IgD-negative memory B cell (primary cell): ENCODE measurements at regions not wholly inside any gene's neighbourhood (a gene's known extent, or its start where the extent isn't known, plus 50 kb on each side); places are given as distances from the start of the nearest gene placed in this dataset.
"Not testable (repeated sequence)": the region's sequence is repeated elsewhere in the genome, so short reads cannot be mapped to it uniquely, and the experiment has no call there.

Experiments used
- H3K27ac Mint-ChIP-seq, 3 donors: one replicate each; pipeline ENCODE4 v1.8.0; 2020 to 2022; ENCODE audit warnings: mild to moderate bottlenecking in 3 of 3, mixed read lengths in 3 of 3, moderate library complexity in 1 of 3
- H3K27me3 Mint-ChIP-seq: one replicate; pipeline ENCODE4 v1.8.0; 2021; ENCODE audit warnings: mixed read lengths
- H3K36me3 Mint-ChIP-seq: one replicate; pipeline ENCODE4 v1.8.0; 2020; ENCODE audit warnings: mild to moderate bottlenecking, mixed read lengths
- H3K4me1 Mint-ChIP-seq, 3 donors: one replicate each; pipeline ENCODE4 v1.8.0; 2020 to 2022; ENCODE audit warnings: mixed read lengths in 3 of 3, mild to moderate bottlenecking in 1 of 3
- H3K4me3 Mint-ChIP-seq, 4 donors: one replicate each; pipeline ENCODE4 v1.8.0; 2020 to 2022; ENCODE audit warnings: mild to moderate bottlenecking in 4 of 4, mixed read lengths in 4 of 4, moderate library complexity in 3 of 4
- H3K9me3 Mint-ChIP-seq, 3 donors: one replicate each; pipeline ENCODE4 v1.8.0; 2020 to 2021; ENCODE audit warnings: mixed read lengths in 3 of 3, mild to moderate bottlenecking in 1 of 3

DNA sequence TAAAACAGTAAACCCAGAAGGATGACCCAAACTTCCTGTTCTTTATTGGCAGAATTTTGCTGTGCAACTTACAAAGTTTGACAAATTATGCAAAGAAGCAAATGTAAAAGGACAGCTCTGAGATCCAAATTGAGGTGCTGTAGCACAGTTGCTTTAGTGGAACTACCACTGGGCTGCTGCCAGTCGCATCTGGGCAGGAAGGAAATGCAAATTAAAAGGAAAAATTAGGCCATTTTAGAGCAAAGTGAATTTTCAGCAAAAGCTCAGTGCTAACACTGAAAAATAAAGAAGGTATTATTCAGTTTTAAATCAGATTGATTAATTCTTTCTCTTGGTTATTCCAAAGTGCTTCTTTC is 104.5 kb downstream of the ZMAT3 start:
- Mint-ChIP-seq H3K36me3 (no peaks in the 10 kb centered on the region), H3K4me1 (peaks cover 32 to 45% (median 34%) of the 10 kb centered on the region in 3 donors), H3K4me3 (peak overlapping the region; percentile 54 to 92 (median 78)), H3K27ac (peak overlapping the region in 2 of 3 donors; percentile 20 to 94), H3K9me3 (no peaks in the 10 kb centered on the region), H3K27me3 (no peaks in the 10 kb centered on the region)

DNA sequence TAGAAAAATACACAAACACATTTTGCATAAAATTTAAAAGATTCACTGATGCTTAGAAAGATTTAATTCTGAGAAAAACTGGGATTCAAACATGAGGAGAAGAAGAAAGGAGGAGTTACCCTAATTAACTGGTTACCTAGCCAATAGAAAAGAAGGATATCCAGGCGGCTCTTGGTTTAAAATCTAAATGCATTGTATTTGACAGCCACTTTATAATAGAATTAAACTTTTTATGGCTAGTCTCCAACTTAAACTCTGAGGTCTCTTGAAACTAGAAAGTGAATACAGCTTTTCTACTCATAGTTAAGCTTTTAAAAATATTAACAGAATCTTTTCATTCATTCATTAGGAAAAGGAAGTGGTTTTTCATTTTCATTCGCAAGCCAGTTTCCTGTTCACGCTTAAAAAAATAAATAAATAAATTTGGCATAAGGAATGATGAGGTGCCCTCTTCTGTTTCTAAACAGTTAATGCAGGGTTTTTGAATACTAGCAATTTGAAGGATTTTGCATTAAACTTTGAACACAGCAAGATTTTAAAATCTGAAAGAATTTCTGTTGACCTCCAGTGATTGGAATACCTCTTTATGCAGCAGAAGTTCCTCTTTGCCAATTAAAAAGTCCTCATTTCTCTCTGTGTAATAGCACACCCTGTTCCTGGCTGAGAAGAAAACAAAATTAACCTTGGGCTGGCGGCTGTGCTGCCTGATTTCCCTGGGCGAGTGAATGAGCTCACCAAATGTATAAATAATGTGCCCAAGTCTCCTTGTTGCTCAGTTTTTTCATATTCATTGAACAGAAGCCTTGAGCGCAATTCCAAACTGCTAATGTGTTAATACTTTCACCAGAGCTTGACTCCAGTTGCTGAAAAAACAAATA is 105.1 kb downstream of the ZMAT3 start:
- peaks cover 32 to 45% (median 34%) of the 10 kb centered on the region in 3 donors for H3K4me1 Mint-ChIP-seq
- peak overlapping the region; percentile 54 to 92 (median 78) for H3K4me3 Mint-ChIP-seq
- H3K27me3 Mint-ChIP-seq: no peaks in the 10 kb centered on the region
- H3K27ac Mint-ChIP-seq: peak overlapping the region; percentile 20 to 94 (median 91)
- H3K9me3 Mint-ChIP-seq: no peaks in the 10 kb centered on the region
- no peaks in the 10 kb centered on the region for H3K36me3 Mint-ChIP-seq

DNA sequence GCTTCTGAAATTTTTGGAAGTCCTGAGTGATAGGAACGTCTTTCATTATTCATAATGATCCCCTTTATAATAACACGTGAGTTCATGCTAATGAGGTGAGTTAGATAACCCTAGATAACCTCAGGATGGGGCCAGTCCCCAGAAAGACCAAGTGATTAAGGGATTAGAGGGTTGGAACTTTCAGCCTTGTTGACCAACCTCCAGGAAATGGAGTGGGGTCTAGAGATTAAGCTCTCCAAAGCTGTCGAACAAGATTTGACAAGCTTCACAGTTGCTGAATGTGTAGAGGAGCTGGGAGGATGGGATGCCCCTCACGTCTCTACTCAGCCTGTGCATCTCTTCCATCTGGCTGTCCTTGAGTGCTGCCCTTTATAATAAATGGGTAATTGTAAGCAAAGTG is 107.1 kb downstream of the ZMAT3 start:
- Mint-ChIP-seq H3K4me3 (no peak overlapping the region), H3K27ac (no peak overlapping the region), H3K36me3 (no peaks in the 10 kb centered on the region), H3K9me3 (no peaks in the 10 kb centered on the region), H3K27me3 (no peaks in the 10 kb centered on the region), H3K4me1 (peaks cover 25 to 40% (median 30%) of the 10 kb centered on the region in 3 donors)

DNA sequence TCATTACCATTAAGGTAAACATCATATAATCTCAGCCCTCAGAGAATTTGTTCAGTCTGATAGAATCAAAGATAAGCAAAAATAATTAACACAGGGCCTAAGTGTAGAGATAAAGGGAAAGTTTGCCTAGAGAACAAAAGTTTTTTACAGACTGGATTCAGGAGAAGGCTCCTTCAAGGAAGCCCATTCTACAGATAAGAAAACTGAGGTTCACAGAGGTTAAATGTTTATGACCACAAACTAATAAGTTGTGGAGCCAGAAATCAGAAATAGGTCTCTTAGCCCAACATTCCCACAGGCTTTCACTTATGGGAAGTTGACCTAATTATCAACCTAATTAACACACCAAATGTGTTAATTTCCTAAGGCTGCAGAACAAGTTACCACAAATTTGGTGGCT is 110.7 kb downstream of the ZMAT3 start:
- Mint-ChIP-seq H3K27me3 (no peaks in the 10 kb centered on the region), H3K36me3 (peaks cover 3% of the 10 kb centered on the region), H3K4me3 (no peak overlapping the region), H3K27ac (no peak overlapping the region), H3K9me3 (no peaks in the 10 kb centered on the region), H3K4me1 (peaks cover 0 to 10% (median 0%) of the 10 kb centered on the region in 3 donors)

DNA sequence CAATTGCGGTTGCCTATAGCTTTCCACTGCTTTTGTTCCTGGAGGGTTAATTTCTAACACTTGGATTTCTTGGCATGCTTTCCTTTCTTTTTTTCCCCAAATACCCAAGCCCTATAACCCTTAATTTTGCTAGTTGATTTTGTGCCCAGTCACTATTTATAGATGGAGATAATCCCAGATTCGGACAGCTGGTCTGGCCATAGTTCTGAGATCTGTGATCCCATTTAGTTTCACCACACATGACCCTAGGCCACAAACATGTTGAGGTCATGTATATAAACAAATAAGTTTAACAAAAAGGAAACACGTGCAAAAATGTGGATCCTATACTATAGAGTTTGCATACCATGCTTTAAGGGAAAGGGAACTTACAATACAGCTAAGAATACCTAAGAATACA is 111.4 kb downstream of the ZMAT3 start:
- Mint-ChIP-seq H3K4me1 (peaks cover 0 to 3% (median 0%) of the 10 kb centered on the region in 3 donors), H3K4me3 (no peak overlapping the region), H3K27me3 (no peaks in the 10 kb centered on the region), H3K27ac (no peak overlapping the region), H3K9me3 (no peaks in the 10 kb centered on the region), H3K36me3 (peaks cover 3% of the 10 kb centered on the region)

DNA sequence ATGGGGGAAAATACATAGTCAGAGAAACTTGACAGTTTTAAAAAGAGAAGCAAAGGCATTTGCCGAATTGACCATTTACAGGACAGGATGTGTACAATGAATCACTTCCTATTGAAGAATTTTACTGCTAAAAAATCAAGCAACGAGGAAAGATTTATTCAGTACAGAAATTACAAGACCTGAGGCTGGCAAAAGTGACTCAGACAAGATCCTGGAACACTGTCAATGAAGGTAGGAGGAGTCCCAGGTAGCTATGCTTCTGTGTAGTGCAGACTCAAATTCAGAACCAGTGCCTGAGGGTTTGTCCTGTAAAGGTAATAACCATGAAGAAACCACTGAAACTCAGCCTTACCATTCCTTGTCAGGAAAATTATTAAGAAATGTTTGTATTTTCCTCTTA is 120.9 kb downstream of the ZMAT3 start:
- Mint-ChIP-seq H3K9me3 (peaks cover 2 to 14% (median 7%) of the 10 kb centered on the region in 3 donors), H3K4me3 (no peak overlapping the region), H3K4me1 (peaks cover 0 to 2% (median 0%) of the 10 kb centered on the region in 3 donors), H3K27ac (no peak overlapping the region), H3K27me3 (no peaks in the 10 kb centered on the region), H3K36me3 (peaks cover 3% of the 10 kb centered on the region)

DNA sequence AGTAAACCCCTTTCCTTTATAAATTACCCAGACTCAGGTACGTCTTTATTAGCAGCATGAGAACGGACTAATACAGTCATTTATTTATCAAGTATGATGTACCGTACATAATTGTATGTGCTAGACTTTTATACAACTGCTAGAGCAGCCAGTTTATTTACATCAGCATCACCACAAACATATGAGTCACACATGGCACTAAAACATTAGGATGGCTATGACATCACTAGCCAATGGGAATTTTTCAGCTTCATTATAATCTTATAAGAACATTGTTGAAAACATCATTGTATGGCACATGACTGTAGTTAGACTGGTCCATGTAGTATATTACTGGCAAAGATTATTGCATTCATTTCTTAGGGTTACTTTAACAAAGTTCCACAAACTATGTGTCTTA is 121.7 kb downstream of the ZMAT3 start:
- Mint-ChIP-seq H3K36me3 (peaks cover 3% of the 10 kb centered on the region), H3K4me3 (no peak overlapping the region), H3K4me1 (peaks cover 0 to 2% (median 0%) of the 10 kb centered on the region in 3 donors), H3K27me3 (no peaks in the 10 kb centered on the region), H3K27ac (no peak overlapping the region), H3K9me3 (peaks cover 2 to 14% (median 14%) of the 10 kb centered on the region in 3 donors)

DNA sequence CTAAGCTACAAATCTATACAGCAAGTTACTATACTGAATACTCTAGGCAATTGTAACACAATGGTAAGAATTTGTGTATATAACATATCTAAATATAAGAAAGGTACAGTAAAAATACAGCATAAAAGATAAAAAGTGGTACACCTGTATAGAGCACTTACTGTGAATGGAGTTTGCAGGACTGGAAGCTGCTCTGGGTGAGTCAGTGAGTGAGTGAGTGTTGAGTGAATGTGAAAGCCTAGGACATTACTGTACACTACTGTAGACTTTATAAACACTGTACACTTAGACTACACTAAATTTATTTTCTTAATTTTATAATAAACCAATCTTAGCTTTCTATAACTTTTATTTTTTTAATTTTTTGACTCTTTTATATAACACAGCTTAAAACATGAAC is 123.1 kb downstream of the ZMAT3 start:
- Mint-ChIP-seq H3K4me1 (peaks cover 0 to 2% (median 0%) of the 10 kb centered on the region in 3 donors), H3K27me3 (no peaks in the 10 kb centered on the region), H3K27ac (no peak overlapping the region), H3K36me3 (peaks cover 7% of the 10 kb centered on the region), H3K9me3 (peaks cover 2 to 19% (median 17%) of the 10 kb centered on the region in 3 donors), H3K4me3 (no peak overlapping the region)

DNA sequence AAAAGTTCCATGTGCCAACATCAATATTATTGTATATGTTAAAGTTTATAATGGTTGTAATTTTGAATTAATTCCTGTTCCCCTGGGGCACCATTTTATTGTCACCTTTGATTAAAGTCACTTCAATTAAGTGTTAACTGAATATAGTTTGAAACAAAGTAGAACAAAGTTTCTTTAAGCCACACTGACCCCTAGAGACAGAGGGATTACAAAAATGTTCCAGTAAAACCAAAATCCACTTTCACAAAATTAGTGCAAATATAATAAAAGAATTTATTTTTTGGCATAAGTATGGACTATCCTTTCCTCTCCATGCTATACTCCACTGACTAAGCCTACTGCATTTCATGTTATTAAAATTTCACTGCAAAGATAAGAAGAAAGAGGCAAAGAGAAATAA is 123.9 kb downstream of the ZMAT3 start:
- H3K9me3 Mint-ChIP-seq: peaks cover 3 to 19% (median 17%) of the 10 kb centered on the region in 3 donors

DNA sequence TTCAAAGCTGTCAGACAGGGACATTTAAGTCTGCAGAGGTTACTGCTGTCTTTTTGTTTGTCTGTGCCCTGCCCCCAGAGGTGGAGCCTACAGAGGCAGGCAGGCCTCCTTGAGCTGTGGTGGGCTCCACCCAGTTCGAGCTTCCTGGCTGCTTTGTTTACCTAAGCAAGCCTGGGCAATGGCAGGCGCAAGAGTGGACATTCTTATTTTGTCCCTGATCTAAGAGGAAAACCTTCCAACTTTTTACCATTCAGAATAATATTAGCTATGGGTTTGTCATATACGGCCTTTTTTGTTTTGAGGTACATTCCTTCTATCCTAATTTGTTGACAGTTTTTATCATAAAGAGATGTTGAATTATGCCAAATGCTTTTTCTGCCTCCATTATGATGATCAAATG is 129.3 kb downstream of the ZMAT3 start:
- peaks cover 1 to 20% (median 15%) of the 10 kb centered on the region in 3 donors for H3K9me3 Mint-ChIP-seq
- not testable (repeated sequence) for H3K4me3 Mint-ChIP-seq, H3K4me1 Mint-ChIP-seq, H3K36me3 Mint-ChIP-seq, H3K27ac Mint-ChIP-seq, H3K27me3 Mint-ChIP-seq

More for the DNA sequence above, 123.9 kb downstream of the ZMAT3 start:
- Mint-ChIP-seq H3K27ac (no peak overlapping the region), H3K36me3 (peaks cover 7% of the 10 kb centered on the region), H3K4me1 (peaks cover 0 to 2% (median 0%) of the 10 kb centered on the region in 3 donors), H3K27me3 (no peaks in the 10 kb centered on the region), H3K4me3 (no peak overlapping the region)

DNA sequence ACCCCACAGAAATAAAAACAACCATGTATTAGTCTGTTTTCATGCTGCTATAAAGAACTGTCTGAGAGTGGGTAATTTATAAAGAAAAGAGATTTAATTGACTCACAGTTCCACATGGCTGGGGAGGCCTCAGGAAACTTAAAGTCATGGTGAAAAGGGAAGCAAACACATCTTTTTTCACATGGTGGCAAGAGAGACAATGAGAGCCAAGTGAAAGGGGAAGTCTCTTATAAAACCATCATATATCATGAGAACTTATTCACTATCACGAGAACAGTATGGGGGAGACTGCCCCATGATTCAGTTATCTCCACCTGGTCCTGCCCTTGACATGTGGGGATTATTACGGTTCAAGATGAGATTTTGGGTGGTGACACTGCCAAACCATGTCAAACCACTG is 141.5 kb downstream of the ZMAT3 start:
- no peak overlapping the region for H3K27ac Mint-ChIP-seq
- H3K4me1 Mint-ChIP-seq: peaks cover 0 to 2% (median 2%) of the 10 kb centered on the region in 3 donors
- H3K36me3 Mint-ChIP-seq: peaks cover 9% of the 10 kb centered on the region

DNA sequence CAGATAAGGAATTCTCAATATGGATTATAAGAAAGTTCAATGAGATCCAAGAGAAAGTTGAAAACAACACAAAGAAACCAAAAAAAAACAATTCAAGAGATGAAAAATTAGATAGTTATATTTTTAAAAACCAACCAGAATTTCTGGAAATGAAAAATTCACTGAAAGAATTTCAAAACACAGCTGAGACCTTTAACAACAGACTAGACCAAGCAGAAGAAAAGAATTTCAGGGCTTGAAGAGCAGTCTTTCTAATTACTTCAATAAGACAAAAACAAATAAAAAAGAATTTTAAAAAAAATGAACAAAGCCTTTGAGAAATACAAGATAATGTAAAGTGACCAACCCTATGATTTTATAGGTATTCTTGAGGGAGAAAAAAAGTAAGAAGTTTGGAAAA is 155.4 kb downstream of the ZMAT3 start:
- peaks cover 3% of the 10 kb centered on the region for H3K27me3 Mint-ChIP-seq
- peaks cover 11 to 18% (median 13%) of the 10 kb centered on the region in 3 donors for H3K9me3 Mint-ChIP-seq
- peaks cover 0 to 2% (median 0%) of the 10 kb centered on the region in 3 donors for H3K4me1 Mint-ChIP-seq
- H3K4me3 Mint-ChIP-seq: no peak overlapping the region
- no peak overlapping the region for H3K27ac Mint-ChIP-seq
- H3K36me3 Mint-ChIP-seq: peaks cover 5% of the 10 kb centered on the region

More for the DNA sequence above, 141.5 kb downstream of the ZMAT3 start:
- Mint-ChIP-seq H3K4me3 (peak overlapping the region in 1 of 4 donors; percentile 61), H3K27me3 (no peaks in the 10 kb centered on the region), H3K9me3 (peaks cover 12 to 48% (median 25%) of the 10 kb centered on the region in 3 donors)

DNA sequence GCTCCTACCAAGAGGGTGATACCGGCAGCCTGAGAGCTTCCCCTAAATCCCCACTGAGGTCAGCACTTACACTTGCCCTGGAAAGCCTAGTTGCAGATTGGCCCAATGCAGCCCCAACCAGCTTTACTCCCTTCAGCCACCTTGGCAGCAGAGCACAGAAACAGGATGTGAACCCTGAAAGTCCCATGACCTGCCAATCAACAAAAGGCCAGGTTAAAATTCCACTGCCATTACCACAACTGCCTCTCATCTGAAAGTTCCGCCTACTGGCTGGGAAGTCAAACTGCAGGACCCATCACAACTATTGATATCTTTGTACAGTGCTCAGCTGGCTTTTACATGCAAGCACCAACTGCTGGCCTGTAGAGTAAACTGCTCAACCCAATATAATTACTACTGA is 156.2 kb downstream of the ZMAT3 start:
- Mint-ChIP-seq H3K4me3 (no peak overlapping the region), H3K36me3 (peaks cover 5% of the 10 kb centered on the region), H3K27ac (no peak overlapping the region), H3K4me1 (peaks cover 0 to 2% (median 0%) of the 10 kb centered on the region in 3 donors), H3K9me3 (peaks cover 11 to 18% (median 13%) of the 10 kb centered on the region in 3 donors), H3K27me3 (peaks cover 3% of the 10 kb centered on the region)

DNA sequence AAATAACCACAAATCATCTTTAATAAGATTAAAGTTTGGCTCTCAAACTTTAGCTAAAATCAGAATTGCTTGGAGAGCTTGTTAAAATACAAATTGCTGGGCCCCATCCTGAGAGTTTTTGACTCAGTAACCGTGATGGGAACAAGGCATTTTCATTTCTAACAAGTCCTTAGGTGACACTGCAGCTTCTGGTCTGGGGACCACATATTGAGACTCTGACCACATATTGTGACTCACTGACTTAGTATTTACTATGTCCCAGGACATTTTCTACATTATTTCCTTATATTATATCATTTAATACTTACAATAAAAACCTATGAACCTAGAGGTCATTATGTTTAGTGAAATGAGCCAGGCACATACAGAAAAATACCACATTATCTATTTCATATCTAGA is 164.5 kb downstream of the ZMAT3 start:
- Mint-ChIP-seq H3K4me3 (no peak overlapping the region), H3K4me1 (peaks cover 2 to 4% (median 3%) of the 10 kb centered on the region in 3 donors), H3K9me3 (peaks cover 0 to 6% (median 4%) of the 10 kb centered on the region in 3 donors), H3K36me3 (no peaks in the 10 kb centered on the region), H3K27ac (no peak overlapping the region), H3K27me3 (peaks cover 1% of the 10 kb centered on the region)

DNA sequence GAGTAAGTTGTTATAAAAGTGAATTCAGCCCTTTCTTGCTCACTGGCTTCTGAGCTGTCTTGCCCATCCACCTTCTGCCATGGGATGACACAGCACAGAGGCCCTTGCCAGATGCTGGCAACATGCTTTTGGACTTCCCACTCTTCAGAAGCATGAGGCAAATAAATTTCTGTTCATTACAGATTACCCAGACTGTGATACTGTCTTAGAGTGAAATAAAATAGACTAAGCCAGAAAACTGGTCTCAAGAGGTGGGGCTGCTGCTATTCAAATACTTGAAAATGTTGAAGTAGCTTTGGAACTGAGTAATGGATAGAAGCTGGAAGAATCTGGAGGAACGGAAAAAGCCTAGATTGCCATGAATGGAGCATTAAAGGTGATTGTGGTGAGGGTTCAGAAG is 170.4 kb downstream of the ZMAT3 start:
- Mint-ChIP-seq H3K4me1 (peaks cover 0 to 6% (median 0%) of the 10 kb centered on the region in 3 donors), H3K9me3 (peaks cover 0 to 6% (median 1%) of the 10 kb centered on the region in 3 donors), H3K27ac (no peak overlapping the region), H3K27me3 (no peaks in the 10 kb centered on the region), H3K4me3 (no peak overlapping the region), H3K36me3 (no peaks in the 10 kb centered on the region)
